ENCODE measurements at regions not wholly inside any gene's neighbourhood (a gene's known extent, or its start where the extent isn't known, plus 50 kb on each side); places are given as distances from the start of the nearest gene placed in this dataset.

DNA sequence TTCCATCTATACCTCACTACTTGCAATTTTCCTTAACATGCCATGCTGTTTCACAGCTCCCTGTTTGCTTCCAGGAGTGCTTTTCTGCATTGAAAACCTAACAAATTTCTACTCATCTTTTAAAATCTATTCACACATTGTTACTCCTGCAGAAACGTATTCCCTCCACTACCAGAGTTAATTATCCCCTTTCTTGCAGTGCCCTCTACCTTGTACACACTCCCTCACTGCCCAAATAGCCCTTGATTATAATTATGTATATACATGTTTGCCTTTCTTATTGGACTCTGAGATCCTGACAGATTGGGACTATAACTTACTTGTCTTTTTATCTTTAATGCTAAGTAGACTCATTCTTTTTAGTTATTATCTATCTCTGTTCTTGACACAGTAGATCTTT is 325.0 kb downstream of the OXSM start:
- no peaks in the 10 kb centered on the region for H3K27me3 ChIP-seq
- H3K4me3 ChIP-seq: no peak overlapping the region
- DNase-seq: no peak
- TF ChIP-seq, protein P1, sequence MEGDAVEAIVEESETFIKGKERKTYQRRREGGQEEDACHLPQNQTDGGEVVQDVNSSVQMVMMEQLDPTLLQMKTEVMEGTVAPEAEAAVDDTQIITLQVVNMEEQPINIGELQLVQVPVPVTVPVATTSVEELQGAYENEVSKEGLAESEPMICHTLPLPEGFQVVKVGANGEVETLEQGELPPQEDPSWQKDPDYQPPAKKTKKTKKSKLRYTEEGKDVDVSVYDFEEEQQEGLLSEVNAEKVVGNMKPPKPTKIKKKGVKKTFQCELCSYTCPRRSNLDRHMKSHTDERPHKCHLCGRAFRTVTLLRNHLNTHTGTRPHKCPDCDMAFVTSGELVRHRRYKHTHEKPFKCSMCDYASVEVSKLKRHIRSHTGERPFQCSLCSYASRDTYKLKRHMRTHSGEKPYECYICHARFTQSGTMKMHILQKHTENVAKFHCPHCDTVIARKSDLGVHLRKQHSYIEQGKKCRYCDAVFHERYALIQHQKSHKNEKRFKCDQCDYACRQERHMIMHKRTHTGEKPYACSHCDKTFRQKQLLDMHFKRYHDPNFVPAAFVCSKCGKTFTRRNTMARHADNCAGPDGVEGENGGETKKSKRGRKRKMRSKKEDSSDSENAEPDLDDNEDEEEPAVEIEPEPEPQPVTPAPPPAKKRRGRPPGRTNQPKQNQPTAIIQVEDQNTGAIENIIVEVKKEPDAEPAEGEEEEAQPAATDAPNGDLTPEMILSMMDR (IDR thresholded peaks at IDR 0.05): no peak
- no peaks in the 10 kb centered on the region for H3K36me3 ChIP-seq
- H3K27ac ChIP-seq: no peak overlapping the region
- intact Hi-C loops (cut with DNase I; ENCODE audit: low total_unique reads): no loop called here
- no peaks in the 10 kb centered on the region for H3K9me3 ChIP-seq
- H3K4me1 ChIP-seq: no peaks in the 10 kb centered on the region
- WGBS, 5 donors: 19 to 43% (median 33%) methylated on average over 1 of the region's 1 CpG

DNA sequence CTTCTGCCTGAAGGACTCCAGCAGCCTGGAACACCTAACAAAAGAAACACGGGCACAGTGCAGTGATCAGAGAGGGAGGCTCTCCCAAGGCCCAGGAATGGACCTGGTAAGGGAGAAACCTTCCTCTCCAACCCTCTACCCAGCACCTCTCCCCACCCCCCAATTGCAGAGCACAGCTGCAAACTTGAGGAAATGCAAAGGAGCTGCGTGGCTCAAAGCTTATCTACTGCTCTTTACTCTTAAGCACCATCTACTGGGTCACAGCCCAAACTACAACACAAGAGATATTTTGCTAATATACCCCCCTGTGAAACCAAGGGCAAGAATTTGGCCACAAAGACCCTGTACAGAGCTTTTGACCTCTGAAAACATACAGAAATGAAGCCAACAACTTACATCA is 328.3 kb downstream of the OXSM start:
- no peaks in the 10 kb centered on the region for H3K4me1 ChIP-seq
- no peaks in the 10 kb centered on the region for H3K36me3 ChIP-seq
- no peak overlapping the region for H3K4me3 ChIP-seq
- 43 to 63% (median 50%) methylated on average over 2 of the region's 2 CpGs for WGBS, 5 donors
- H3K9me3 ChIP-seq: peaks cover 0 to 6% (median 0%) of the 10 kb centered on the region in 4 donors
- no peak overlapping the region for H3K27ac ChIP-seq
- peak in 1 of 2 donors; percentile 16 for DNase-seq
- intact Hi-C loops (cut with DNase I; ENCODE audit: low total_unique reads): no loop called here
- H3K27me3 ChIP-seq: no peaks in the 10 kb centered on the region
- TF ChIP-seq EP300 (IDR thresholded peaks at IDR 0.05) (no peak), POLR2AphosphoS5 (IDR thresholded peaks at IDR 0.05) (no peak), POLR2A (IDR thresholded peaks at IDR 0.05) (no peak)
- TF ChIP-seq, protein P1 (IDR thresholded peaks at IDR 0.05): peak in 1 of 7 experiments; percentile 21

DNA sequence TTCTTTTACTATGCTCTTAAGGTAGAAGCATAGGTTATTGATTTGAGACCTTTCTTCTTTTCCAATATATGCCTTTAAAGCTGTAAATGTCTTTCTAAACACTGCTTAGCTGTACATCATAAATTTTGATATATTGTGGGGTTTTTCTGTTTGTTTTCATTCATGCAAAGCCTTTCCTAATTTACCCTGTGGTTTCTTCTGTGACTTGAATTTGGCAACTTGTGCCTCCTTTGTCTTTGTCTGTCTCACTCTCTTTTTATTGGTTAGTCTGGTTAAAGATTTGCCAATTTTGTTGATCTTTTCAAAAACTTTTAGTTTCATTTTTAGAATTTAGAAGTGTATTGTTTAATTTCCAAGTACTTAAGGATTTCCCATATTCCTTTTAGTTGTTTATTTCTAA is 343.1 kb downstream of the OXSM start:
- no peaks in the 10 kb centered on the region for H3K36me3 ChIP-seq
- no peak for DNase-seq
- TF ChIP-seq EP300 (IDR thresholded peaks at IDR 0.05) (no peak), POLR2AphosphoS5 (IDR thresholded peaks at IDR 0.05) (no peak), POLR2A (IDR thresholded peaks at IDR 0.05) (no peak)
- TF ChIP-seq, protein P1 (IDR thresholded peaks at IDR 0.05): no peak
- H3K4me1 ChIP-seq: peaks cover 0 to 7% (median 0%) of the 10 kb centered on the region in 4 donors
- intact Hi-C loops (cut with DNase I; ENCODE audit: low total_unique reads): no loop called here
- H3K27ac ChIP-seq: no peak overlapping the region
- no peak overlapping the region for H3K4me3 ChIP-seq
- no peaks in the 10 kb centered on the region for H3K27me3 ChIP-seq
- H3K9me3 ChIP-seq: no peaks in the 10 kb centered on the region

DNA sequence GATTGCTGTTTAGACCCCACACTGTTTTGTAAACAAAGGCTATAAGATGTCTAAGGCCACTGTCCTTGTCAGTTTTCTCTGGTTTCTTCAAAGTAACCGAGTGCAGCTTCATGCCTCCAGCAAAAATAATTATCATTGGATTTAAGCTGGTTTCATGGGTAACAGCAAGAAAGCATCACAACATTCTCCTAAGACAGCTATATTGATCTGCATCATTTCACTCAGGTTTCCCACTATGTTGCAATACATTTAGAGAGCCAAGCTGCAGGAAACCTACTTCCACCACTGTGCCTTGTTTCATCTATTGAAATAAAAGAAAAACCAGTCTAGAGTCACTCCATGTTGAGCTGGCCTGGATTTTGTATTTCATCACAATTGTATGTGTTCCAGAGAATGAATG is 351.4 kb downstream of the OXSM start:
- TF ChIP-seq POLR2A (IDR thresholded peaks at IDR 0.05): no peak
- TF ChIP-seq EP300 (IDR thresholded peaks at IDR 0.05): no peak
- TF ChIP-seq POLR2AphosphoS5 (IDR thresholded peaks at IDR 0.05): no peak
- TF ChIP-seq, protein P1 (IDR thresholded peaks at IDR 0.05): no peak
- Histone ChIP-seq H3K9me3 (peaks cover 0 to 10% (median 4%) of the 10 kb centered on the region in 4 donors), H3K27me3 (no peaks in the 10 kb centered on the region), H3K27ac (no peak overlapping the region), H3K4me3 (no peak overlapping the region), H3K4me1 (no peaks in the 10 kb centered on the region), H3K36me3 (no peaks in the 10 kb centered on the region)
- no peak for DNase-seq
- intact Hi-C loops (cut with DNase I; ENCODE audit: low total_unique reads): no loop called here
- WGBS, 5 donors: 65 to 79% (median 72%) methylated on average over 1 of the region's 1 CpG

All from stomach (tissue), 8 donors.